ENCODE measurements at regions not wholly inside any gene's neighbourhood (a gene's known extent, or its start where the extent isn't known, plus 50 kb on each side); places are given as distances from the start of the nearest gene placed in this dataset.

- DNase-seq = no peak
- no peaks in the 10 kb centered on the region for H3K27me3 Mint-ChIP-seq
- no peaks in the 10 kb centered on the region for H3K9me3 Mint-ChIP-seq
- ATAC-seq = no peak
- no peak overlapping the region for H3K4me3 Mint-ChIP-seq
- H3K4me1 Mint-ChIP-seq = no peaks in the 10 kb centered on the region
- H3K27ac Mint-ChIP-seq = no peak overlapping the region
Measured at GRCh38 chr12:71024281-71024680, 103.7 kb upstream of the PTPRR start.

GRCh38 chr12:71021491-71021890 is 101.0 kb upstream of the PTPRR start:
- DNase-seq (no peak), ATAC-seq (no peak)
- Mint-ChIP-seq H3K9me3 (peaks cover 0 to 7% of the 10 kb centered on the region in 2 donors), H3K27ac (no peak overlapping the region), H3K27me3 (no peaks in the 10 kb centered on the region), H3K4me3 (no peak overlapping the region), H3K4me1 (no peaks in the 10 kb centered on the region)

- H3K9me3 Mint-ChIP-seq = peaks cover 0 to 10% of the 10 kb centered on the region in 2 donors
- no peak overlapping the region for H3K27ac Mint-ChIP-seq
- no peak for DNase-seq
- H3K4me1 Mint-ChIP-seq = no peaks in the 10 kb centered on the region
- H3K27me3 Mint-ChIP-seq = no peaks in the 10 kb centered on the region
- ATAC-seq = no peak
- H3K4me3 Mint-ChIP-seq = no peak overlapping the region
Measured at GRCh38 chr12:71019282-71019831, 98.8 kb upstream of the PTPRR start.

GRCh38 chr12:71018682-71019081 is 98.1 kb upstream of the PTPRR start:
- H3K4me3 Mint-ChIP-seq = no peak overlapping the region
- H3K27ac Mint-ChIP-seq = no peak overlapping the region
- H3K9me3 Mint-ChIP-seq = peaks cover 0 to 10% of the 10 kb centered on the region in 2 donors
- DNase-seq = no peak
- no peaks in the 10 kb centered on the region for H3K27me3 Mint-ChIP-seq
- H3K4me1 Mint-ChIP-seq = no peaks in the 10 kb centered on the region
- no peak for ATAC-seq

- peaks cover 0 to 10% of the 10 kb centered on the region in 2 donors for H3K9me3 Mint-ChIP-seq
- no peak for DNase-seq
- H3K4me1 Mint-ChIP-seq = no peaks in the 10 kb centered on the region
- H3K27me3 Mint-ChIP-seq = no peaks in the 10 kb centered on the region
- no peak overlapping the region for H3K27ac Mint-ChIP-seq
- no peak for ATAC-seq
- no peak overlapping the region for H3K4me3 Mint-ChIP-seq
Measured at GRCh38 chr12:71014180-71014785, 93.7 kb upstream of the PTPRR start.

- H3K27me3 Mint-ChIP-seq = no peaks in the 10 kb centered on the region
- no peaks in the 10 kb centered on the region for H3K4me1 Mint-ChIP-seq
- no peak overlapping the region for H3K4me3 Mint-ChIP-seq
- no peak overlapping the region for H3K27ac Mint-ChIP-seq
- peaks cover 0 to under 1% of the 10 kb centered on the region in 2 donors for H3K9me3 Mint-ChIP-seq
- ATAC-seq = no peak
- no peak for DNase-seq
Measured at GRCh38 chr12:71011261-71011660, 90.7 kb upstream of the PTPRR start.

GRCh38 chr12:71010143-71010479 is 89.6 kb upstream of the PTPRR start:
- DNase-seq = no peak

GRCh38 chr12:71009430-71010142 is 89.0 kb upstream of the PTPRR start:
- Mint-ChIP-seq H3K9me3 (no peaks in the 10 kb centered on the region), H3K27me3 (no peaks in the 10 kb centered on the region), H3K4me3 (no peak overlapping the region), H3K27ac (no peak overlapping the region), H3K4me1 (no peaks in the 10 kb centered on the region)
- ATAC-seq = no peak
- no peak for DNase-seq

More at GRCh38 chr12:71010143-71010479, 89.6 kb upstream of the PTPRR start:
- Mint-ChIP-seq H3K4me1 (no peaks in the 10 kb centered on the region), H3K27me3 (no peaks in the 10 kb centered on the region), H3K27ac (no peak overlapping the region), H3K4me3 (no peak overlapping the region), H3K9me3 (no peaks in the 10 kb centered on the region)
- no peak for ATAC-seq

GRCh38 chr12:71008616-71009015 is 88.1 kb upstream of the PTPRR start:
- H3K27me3 Mint-ChIP-seq = no peaks in the 10 kb centered on the region
- H3K9me3 Mint-ChIP-seq = no peaks in the 10 kb centered on the region
- H3K27ac Mint-ChIP-seq = no peak overlapping the region
- ATAC-seq (no peak), DNase-seq (no peak)
- no peak overlapping the region for H3K4me3 Mint-ChIP-seq
- H3K4me1 Mint-ChIP-seq = no peaks in the 10 kb centered on the region

GRCh38 chr12:71007781-71008404 is 87.4 kb upstream of the PTPRR start:
- Mint-ChIP-seq H3K4me1 (no peaks in the 10 kb centered on the region), H3K4me3 (no peak overlapping the region), H3K9me3 (no peaks in the 10 kb centered on the region), H3K27ac (no peak overlapping the region), H3K27me3 (no peaks in the 10 kb centered on the region)
- no peak for ATAC-seq
- DNase-seq = no peak

- Mint-ChIP-seq H3K9me3 (no peaks in the 10 kb centered on the region), H3K27ac (no peak overlapping the region), H3K27me3 (no peaks in the 10 kb centered on the region), H3K4me3 (no peak overlapping the region), H3K4me1 (no peaks in the 10 kb centered on the region)
- ATAC-seq (no peak), DNase-seq (no peak)
Measured at GRCh38 chr12:71007020-71007419, 86.5 kb upstream of the PTPRR start.

- Mint-ChIP-seq H3K4me1 (no peaks in the 10 kb centered on the region), H3K4me3 (no peak overlapping the region), H3K27ac (no peak overlapping the region), H3K27me3 (no peaks in the 10 kb centered on the region), H3K9me3 (no peaks in the 10 kb centered on the region)
- DNase-seq (no peak), ATAC-seq (no peak)
Measured at GRCh38 chr12:71005166-71005565, 84.6 kb upstream of the PTPRR start.

- H3K4me1 Mint-ChIP-seq = no peaks in the 10 kb centered on the region
- H3K27me3 Mint-ChIP-seq = no peaks in the 10 kb centered on the region
- peak overlapping the region in 1 of 2 donors; percentile 48 for H3K27ac Mint-ChIP-seq
- H3K9me3 Mint-ChIP-seq = no peaks in the 10 kb centered on the region
- no peak for ATAC-seq
- no peak overlapping the region for H3K4me3 Mint-ChIP-seq
- no peak for DNase-seq
Measured at GRCh38 chr12:71004578-71004977, 84.0 kb upstream of the PTPRR start.

- Mint-ChIP-seq H3K9me3 (no peaks in the 10 kb centered on the region), H3K27ac (no peak overlapping the region), H3K4me1 (no peaks in the 10 kb centered on the region), H3K27me3 (no peaks in the 10 kb centered on the region), H3K4me3 (no peak overlapping the region)
- ATAC-seq (no peak), DNase-seq (no peak)
Measured at GRCh38 chr12:71000748-71001147, 80.2 kb upstream of the PTPRR start.

- Mint-ChIP-seq H3K9me3 (no peaks in the 10 kb centered on the region), H3K4me3 (no peak overlapping the region), H3K27me3 (no peaks in the 10 kb centered on the region), H3K4me1 (no peaks in the 10 kb centered on the region), H3K27ac (no peak overlapping the region)
- DNase-seq = no peak
- no peak for ATAC-seq
Measured at GRCh38 chr12:71000255-71000654, 79.7 kb upstream of the PTPRR start.

GRCh38 chr12:70994217-70994788 is 73.8 kb upstream of the PTPRR start:
- Mint-ChIP-seq H3K27ac (no peak overlapping the region), H3K4me1 (no peaks in the 10 kb centered on the region), H3K27me3 (no peaks in the 10 kb centered on the region), H3K9me3 (no peaks in the 10 kb centered on the region), H3K4me3 (no peak overlapping the region)
- DNase-seq (no peak), ATAC-seq (no peak)
